Activated gamma-delta T cell (primary cell): ENCODE measurements at regions not wholly inside any gene's neighbourhood (a gene's known extent, or its start where the extent isn't known, plus 50 kb on each side); places are given as distances from the start of the nearest gene placed in this dataset.
"Not testable (repeated sequence)": the region's sequence is repeated elsewhere in the genome, so short reads cannot be mapped to it uniquely, and the experiment has no call there.

Source experiments
- DNase-seq: peaks from one replicate; lab custom pipeline; 2025; lab: John Stamatoyannopoulos, UW

DNA sequence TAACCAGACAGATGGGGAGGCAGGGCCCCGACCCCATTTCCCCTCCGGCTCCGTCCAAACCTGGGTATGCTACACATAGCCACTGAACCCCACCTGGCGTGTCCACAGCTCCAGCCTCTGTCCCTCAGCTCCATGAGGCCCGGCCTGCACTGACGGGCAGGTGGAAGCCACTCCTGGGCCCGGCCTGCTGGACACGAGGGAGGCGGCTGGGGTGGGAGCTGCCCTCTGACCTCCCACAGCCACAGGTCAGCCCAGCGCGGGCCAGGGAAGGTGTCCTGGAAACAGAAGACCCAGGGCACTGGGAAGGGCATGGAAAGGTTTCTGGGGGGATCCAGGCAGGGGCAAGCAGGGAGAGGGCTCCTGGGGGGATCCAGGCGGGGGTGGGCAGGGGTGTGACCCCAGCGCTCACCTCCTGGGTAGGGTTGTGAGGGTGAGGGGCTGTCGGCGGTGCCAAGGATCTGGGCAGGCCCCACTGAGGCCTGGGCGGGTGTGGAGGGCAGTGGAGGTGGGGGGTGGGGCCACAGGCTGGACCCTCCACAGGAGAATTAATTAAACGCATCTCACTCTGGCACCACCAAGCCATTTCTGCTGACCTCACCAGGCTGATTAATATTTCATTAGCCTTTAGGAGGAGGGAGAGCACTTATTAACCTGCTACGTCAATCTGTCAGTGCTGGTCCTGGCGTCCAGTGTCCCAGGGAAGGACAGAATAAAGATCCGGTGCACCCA is 108.9 kb downstream of the UNCX start:
- DNase-seq = no peak

DNA sequence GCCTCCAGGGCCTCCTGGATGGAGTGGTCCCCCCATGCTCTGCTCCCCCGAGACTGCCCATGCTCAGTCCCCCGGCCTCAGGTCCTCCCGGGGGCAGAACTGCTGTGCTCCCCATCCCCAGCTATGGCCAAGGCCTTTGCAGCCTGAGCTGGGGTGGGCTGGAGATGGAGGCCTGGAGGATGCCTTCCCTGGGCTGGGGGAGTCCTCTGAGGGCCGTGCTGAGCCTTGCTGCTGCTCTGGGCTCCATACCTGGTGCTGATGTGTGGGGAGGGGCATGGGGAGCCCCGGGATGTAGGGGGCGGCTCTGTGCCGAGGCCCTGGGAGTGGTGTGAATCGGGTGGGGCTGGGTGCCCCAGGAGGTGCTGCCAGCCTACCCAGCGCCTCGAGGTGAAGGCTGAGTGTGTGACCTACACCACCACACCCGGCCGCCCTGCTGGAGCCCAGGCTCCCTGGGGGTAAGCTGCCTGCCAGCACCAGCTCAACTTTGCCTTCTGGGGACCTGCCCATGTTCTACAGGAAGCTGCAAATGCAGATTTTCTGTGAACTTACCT is 109.5 kb downstream of the UNCX start:
- DNase-seq = no peak

DNA sequence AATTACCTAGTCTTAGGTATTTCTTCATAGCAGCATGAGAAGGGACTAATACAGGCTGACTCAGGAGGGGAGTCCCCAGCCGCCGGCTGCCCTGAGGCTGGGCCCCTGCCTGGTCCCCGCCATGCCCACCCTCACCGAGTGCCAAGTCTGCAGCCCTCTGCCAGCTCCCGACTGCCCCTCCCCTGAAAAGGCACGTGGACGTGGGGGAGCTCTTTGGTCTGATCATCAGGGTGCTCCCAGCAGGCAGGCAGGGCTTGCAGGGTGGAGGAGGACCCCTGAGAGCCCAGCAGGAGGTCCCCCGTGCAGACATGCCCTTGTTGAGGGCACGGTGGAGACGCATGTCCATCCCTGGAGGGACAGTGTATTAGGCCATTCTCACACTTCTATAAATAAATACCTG is 110.9 kb downstream of the UNCX start:
- DNase-seq = no peak

DNA sequence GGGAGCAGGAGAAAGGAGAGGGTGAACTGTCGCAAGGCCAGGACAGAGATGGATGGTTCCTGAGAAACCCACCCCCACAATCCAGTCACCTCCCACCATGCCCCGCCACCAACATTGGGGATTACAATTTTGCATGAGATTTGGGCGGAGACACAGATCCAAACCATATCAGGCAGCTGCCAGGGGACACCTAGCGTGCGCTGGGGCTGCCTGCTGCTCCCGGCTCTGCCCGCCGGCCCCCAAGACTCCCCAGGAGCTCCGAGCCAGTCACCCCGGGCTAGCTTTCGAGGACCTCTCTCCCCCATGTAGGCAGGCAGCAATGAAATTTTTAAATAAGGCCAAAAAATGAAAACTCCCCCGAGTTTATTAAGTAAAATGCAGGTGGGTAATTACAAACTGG is 111.7 kb downstream of the UNCX start:
- no peak for DNase-seq

DNA sequence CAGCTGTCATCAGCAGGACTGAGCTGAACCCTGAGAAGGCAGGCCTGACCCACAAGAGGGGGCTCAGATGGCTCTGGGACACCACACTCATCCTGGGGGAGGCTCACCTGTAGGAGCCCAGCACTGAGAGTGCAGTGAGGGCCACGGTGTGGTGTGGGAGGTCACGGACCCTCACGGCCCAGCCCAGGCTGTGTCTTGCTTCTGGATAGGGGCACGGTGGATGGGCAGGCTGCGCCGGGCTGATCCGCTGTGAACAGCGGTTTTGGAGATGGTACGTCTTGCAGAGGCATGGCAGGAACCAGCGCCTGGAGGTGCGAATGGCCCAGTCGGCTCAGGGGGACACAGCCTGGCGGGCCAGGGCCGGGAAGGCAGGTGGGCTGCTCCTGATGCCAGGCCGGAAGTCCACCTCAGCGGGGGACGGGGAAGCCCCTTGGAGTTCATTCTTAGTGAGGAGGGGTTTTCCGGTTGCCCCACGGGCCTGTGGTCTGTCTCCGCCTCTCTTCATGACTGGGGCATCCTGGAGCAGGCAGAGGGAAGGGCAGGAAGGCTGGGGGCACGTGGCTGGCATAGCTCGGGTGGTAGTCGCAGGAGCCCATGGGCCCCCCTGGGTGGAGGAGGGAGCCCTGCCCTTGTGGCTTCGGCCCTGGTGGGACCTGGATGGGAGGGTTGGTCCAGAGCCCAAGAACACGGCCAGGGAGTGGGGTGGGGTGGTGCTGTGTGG is 112.5 kb downstream of the UNCX start:
- no peak for DNase-seq

DNA sequence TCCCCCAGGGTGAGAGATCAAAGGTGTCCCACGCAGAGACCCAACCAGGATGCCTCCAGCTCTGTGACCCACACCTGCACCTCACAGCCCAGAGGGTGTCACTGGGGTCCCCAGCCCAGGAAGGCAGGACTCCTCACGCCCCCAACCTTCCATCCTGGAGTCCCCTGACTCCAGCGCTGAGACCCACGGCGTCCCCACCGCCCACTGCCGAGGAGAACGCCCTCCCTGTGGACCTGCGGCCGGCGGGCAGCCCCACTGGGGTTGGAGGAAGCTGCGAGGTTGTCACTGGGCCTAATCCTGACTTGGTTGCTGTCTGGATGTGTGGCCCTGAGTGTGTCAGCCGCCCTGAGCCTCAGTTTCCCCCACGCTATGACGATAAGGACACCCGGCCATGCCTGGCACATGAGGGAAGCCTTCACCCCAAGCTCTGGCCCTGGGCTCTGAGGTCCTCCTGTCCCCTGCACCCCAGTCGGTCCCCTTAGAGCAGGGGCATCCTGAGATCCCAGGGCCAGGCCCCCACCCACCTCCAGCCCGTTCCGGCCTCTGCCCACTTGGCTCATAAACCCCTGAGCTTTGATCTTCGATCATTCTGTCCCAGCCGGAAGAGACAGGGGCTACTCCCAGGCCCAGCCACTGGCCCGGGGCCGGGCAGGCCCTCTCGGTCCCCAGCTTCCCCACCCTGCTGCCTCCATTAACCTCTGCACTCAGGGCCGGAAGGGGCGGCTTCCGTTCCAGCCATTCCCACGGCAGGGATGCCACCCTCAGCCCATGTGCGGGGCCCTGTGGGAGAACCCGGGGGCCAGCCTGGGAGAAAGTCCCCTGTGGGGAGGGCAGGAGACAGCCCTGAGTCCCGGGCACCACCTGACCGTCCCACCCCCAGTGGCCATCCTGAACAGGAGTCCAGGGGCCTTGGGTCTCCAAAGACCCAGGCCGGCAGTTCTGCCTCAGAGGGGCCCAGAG is 113.2 kb downstream of the MICALL2 start:
- DNase-seq = no peak

DNA sequence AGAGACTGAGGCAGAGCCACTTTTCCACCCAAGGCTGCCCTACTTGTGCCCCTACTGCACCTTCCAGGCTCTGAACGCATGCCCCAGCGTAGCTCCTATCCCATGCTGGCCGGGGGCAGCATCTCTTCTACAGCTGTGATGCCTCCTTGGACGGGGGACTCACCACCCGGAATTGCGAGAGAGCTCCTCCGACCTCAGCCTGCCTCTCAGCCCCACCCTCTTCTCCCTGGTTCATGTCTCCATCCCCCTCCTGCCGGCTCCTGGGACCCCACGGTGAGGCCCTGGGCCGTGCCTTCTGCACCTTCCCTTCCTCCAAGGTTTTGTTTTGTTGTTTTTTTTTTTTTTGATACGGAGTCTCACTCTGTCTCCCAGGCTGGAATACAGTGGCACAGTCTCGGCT is 112.4 kb downstream of the MICALL2 start:
- no peak for DNase-seq

DNA sequence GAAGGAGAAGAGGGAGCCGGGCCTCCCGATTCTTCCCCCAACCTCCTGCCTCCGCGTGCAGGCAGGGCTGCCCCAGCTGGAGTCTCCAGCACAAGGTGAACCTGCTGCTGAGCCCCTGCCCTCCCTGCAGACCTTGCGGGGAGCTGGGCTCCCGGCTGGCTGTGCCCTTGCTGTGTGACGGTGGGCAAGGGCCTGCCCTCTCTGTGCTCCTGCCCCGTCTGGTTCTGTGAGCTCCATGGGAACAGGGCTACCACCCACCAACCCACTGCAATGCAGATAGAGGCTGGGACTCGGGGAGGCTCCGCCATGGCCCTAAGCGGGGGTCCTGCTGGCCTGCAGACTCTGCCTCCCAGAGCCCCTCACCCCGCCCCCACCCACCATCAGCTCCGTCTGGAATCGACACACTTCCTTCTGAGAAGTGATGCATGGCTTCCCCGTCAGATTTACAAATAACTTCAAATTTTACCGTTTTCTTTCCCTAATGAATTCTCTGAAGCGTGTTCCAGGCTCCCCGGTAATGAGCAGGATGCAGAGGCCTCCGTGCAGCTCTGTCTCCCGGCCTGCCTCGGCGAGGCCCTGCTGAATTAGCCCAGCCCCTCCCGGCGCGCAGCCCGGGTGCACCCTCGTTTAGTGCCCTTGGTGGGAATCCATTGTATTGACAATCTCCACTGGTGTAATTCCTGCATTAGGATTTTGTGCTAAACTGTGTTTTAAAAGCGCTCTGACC is 111.0 kb downstream of the MICALL2 start:
- no peak for DNase-seq

DNA sequence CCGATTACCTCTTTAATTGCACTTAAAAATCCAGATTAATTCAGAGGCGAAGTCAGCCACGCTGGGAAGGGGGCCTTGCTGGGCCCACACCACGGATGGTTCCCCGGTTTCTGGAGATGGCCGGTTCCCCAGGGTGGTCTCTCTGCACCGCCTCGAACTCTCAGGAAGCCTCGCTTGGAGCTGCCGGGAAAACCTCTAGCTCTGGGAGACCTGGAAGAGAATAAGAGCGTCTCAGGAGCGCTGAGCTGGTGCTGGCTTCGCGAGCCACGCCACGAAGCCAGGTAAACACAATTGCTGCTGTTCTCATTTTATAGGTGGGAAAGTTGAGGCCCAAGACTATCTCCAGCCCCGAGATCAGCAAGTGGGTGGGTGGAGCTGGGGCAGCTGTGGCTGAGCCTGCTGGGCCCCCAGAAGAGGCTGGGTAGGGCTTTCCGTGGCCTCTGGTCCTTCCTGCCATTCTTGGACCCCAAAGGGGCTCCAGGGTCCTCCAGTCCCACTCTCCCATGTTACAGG is 110.4 kb downstream of the MICALL2 start:
- DNase-seq = no peak

DNA sequence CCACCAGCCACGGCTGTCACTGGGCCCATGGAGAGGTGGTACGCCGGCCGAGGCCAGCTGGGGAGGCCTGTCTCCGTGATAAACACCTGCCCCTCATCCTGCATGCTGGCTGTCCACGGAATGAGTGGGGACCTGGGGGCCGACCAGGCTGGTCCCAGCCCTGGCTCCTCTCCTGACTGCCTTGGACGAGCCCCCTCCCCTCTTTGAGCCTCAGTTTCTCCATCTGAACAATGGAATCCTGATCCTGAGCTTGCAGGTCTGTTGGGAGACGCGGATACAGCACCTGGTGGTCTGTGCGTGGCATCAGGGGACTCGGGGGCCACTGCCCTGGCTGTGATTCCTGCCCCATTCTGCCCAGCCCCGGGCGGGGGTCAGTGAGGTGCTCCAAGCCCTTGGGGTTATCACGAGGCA is 109.9 kb downstream of the MICALL2 start:
- DNase-seq = no peak

DNA sequence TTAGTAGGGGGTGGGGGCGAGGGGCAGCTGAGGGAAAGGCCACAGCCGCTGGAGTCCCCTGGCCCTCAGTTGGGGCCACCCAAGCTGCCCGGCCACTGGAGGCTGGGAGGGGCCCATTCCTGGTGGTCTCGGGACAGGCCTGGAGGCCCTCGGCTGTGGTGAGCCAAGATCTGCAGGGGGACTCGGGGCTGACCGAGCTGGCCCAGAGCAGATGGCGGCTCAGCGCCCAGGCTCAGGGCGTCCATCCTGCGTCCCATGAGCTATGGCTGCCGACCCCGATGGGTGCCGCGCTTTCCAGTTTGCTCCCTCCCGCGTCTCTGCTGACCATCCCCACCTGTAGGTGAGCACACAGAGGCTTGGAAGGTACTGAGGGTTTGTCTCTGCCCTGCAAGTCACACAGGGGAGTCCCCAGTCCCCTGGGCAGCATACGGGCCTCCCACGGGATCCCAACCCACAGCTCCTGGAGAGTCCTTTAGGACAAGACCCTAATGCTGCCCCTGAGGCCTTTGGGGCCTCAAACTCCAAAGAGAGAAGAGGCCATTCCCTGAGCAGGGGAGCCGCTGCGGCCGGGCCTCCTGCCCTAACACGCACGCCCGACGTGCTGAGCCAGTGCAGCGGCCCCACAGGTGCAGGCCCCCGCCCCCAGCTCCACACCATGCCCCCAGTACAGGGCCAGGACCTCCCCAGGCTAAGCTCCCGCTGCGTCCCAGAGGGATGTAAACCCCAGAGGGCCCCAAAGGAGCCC is 107.2 kb downstream of the MICALL2 start:
- no peak for DNase-seq

DNA sequence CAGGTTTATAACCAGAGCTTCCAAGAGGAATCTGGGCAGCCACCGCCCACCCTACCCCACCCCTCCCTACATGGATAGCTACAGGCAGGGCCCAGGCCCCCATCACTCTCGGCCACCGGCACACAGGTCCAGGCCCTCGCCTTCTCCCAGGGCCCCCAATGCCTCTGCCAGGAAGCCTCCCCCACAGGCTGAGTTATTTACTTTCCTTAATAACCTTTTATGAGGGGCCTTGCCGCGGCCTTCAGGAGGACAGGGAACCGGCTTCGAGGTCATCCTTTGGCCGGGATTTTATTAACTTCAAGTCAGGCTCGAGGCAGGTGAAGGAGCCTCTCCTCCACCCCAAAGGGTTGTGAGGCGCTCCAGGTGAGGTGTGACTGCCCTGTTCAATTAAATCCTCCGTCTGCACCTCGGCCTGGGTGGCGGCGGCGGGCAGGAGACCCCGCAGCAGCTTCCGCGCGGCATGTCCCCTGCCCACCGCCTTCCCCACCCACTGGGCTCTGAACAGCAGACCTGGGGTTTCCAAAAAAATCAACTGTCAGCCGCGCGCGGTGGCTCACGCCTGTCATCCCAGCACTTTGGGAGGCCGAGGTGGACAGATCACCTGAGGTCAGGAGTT is 106.5 kb downstream of the MICALL2 start:
- no peak for DNase-seq

DNA sequence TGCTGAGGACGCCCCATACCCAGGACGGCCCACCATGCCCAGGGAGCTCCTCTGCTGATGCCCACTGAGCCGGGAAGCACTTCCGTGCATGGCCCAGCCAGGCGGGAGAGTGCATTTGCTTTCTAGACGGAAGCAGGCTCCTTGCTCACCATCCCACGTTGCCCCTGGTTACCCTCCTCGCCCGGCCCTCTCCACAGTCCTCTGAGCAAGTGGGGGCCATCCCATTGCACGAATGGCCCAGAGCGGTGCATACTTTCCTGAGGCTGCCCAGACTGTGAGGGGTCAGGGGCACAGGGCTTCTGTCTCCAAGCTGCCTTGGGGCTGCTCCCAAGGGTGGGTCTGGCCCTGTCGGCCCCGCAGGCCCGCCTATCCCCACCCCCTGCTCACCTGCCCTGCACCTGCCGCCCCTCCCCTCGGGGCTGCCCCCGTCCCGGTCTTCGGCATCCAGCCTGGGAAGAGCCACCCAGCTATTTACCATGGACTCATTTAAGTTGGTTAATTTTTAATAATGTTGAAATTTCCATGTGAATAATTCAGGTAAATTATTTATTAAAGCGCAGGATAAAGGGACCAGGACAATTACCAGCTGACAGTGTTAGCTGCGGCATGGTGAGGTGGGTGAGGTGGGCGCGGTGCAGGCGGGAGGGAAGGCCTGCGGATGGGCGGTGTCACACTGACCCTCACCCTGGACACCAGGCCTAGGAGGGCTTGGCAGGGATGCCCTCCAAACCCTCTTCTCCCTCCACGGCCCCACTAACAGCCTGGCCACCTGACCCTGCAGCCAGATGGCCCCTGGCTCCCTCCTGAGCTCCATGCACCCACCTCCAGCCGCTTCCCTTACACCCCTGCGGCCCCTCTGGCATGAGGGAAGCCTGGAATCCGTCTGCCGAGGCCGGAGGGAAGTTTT is 104.4 kb downstream of the MICALL2 start:
- DNase-seq = no peak

DNA sequence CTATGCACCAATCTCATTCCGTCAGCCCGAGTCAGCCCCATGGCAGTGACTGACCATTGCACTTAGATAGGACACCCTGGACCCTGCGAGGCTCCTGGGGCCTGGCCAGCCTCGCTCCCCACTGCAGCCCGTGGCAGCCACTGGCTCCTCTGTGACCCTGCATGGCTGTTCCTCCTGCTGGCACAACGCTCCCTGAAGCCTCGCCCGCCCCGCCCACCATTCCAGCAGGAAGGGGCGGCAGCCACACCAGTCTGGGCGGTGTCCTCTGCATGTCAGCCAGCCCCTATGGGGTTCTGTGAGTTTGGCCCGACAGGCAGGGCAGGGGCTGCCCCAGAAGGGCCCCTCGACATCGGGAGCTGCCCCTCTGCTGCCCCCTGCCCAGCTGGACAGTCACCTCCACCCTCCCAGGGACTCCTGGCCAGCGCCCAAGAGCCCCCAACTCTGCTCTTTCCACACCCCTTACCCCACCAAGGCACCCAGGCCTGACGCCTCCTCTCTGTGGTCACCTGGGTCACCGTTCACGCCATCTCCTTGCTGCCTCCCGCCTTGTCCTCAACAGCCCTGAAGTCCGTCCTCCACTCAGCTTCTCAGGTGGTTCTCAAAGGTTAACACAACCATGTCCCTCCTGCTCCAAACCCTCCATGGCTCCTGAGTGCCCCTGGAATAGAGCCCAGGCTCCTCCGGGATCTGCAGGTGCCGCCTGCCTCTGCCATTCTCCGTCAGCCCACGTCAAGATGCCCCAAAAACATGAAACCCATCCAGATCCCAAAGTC is 103.5 kb downstream of the MICALL2 start:
- no peak for DNase-seq

DNA sequence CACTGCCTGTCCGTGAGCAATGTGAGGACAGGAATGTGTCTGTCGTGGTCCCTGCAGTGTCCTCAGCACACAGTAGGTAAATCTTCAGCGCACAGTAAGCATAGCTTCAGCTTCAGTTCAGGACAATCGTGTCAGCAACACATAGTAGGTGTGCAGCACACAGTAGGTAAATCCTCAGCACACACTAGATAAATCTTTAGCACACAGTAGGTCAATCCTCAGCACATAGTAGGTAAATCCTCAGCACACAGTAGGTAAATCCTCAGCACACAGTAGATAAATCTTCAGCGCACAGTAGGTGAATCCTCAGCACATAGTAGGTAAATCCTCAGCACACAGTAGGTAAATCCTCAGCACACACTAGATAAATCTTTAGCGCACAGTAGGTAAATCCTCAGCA is 102.4 kb downstream of the MICALL2 start:
- DNase-seq = not testable (repeated sequence)

DNA sequence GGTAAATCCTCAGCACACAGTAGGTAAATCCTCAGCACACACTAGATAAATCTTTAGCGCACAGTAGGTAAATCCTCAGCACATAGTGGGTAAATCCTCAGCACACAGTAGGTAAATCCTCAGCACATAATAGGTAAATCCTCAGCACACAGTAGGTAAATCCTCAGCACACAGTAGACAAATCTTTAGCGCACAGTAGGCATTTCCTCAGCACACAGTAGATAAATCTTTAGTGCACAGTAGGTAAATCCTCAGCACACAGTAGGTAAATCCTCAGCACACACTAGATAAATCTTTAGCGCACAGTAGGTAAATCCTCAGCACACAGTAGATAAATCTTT is 102.0 kb downstream of the MICALL2 start:
- not testable (repeated sequence) for DNase-seq

DNA sequence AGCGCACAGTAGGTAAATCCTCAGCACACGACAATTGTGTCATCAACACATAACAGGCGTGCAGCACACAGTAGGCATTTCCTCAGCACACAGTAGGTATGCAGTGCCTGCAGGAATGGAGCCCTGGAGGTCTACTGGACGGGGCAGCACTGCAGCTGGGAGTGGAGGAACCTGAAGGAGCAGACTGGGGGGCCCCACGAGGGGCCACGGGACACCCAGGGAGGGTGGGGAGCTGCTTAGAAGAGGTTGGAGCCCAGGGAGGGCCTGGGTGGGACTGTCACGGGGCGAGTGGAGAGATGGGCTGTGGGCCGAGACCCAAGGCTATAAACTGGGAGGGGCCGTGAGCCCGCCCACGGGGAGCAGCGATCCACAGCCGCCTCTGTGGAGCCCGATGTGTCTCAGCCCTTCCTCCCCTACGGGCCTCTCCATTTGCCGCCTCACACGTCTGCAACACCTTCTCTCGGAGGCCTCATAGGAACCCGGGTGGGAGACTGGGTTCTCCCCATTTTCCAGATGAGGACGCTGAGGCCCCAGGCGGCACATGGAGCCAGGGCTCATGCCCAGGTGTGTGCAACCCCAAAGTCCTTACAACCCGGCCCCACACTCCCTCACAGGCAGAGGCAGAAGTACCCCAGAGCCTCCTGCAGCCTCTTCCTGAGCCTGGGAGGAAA is 101.5 kb downstream of the MICALL2 start:
- DNase-seq = no peak
